AG04449 (cell line): ENCODE measurements at regions not wholly inside any gene's neighbourhood (a gene's known extent, or its start where the extent isn't known, plus 50 kb on each side); places are given as distances from the start of the nearest gene placed in this dataset.
"Not testable (repeated sequence)": the region's sequence is repeated elsewhere in the genome, so short reads cannot be mapped to it uniquely, and the experiment has no call there.

ENCODE experiments used
- CTCF ChIA-PET: fragments of 350-600 bp; formaldehyde crosslinking; extraction: SDS; loops from one replicate; lab custom pipeline; 2021; ENCODE audit warnings: antibody characterized with exemption; lab: Yijun Ruan, JAX
- POLR2A ChIA-PET: fragments of 400-600, 350-600 bp; formaldehyde crosslinking; extraction: SDS; loops from one replicate; lab custom pipeline; 2020; ENCODE audit warnings: antibody characterized with exemption, inconsistent platforms; lab: Yijun Ruan, JAX
- DNase-seq: peaks from one replicate; pipeline ENCODE4 v3.0.0-alpha.2; 2010; ENCODE audit warnings: low read depth, low spot score
- H3K4me3 ChIP-seq: 2 replicates; pipeline ENCODE4 v1.5.1; 2011; ENCODE audit warnings: low read depth, mild to moderate bottlenecking, control low read depth, low read length
- CTCF ChIP-seq: IDR thresholded peaks from one replicate; pipeline ENCODE4 v1.5.1; 2011; ENCODE audit warnings: mild to moderate bottlenecking, moderate library complexity, low read length, control low read depth, inconsistent platforms; ENCODE audit not compliant: insufficient read depth; ENCODE audit errors: missing control alignments

GRCh38 chr6:144510859-144511258, 225.7 kb downstream of the UTRN start:
- DNase-seq, result no peak
- no peak overlapping the region for H3K4me3 ChIP-seq
- ChIA-PET CTCF (interaction anchor here (1.2 to 1.4 kb wide), 2 partner anchors 10 to 29 kb away, joined by 3 to 4 read pairs; no protein-coding TSS in a partner anchor), POLR2A (no interaction called here)
- no peak for TF ChIP-seq CTCF

GRCh38 chr6:144515761-144516160, 230.6 kb downstream of the UTRN start:
- no peak for TF ChIP-seq CTCF
- H3K4me3 ChIP-seq, result no peak overlapping the region
- ChIA-PET CTCF (no interaction called here), POLR2A (no interaction called here)
- no peak for DNase-seq

GRCh38 chr6:144519426-144519825, 234.3 kb downstream of the UTRN start:
- ChIA-PET CTCF (interaction anchor here (1.0 kb wide), 1 partner anchor 944 kb away, joined by 3 read pairs; no protein-coding TSS in a partner anchor), POLR2A (no interaction called here)
- TF ChIP-seq CTCF, result no peak
- no peak for DNase-seq
- no peak overlapping the region for H3K4me3 ChIP-seq

GRCh38 chr6:144528743-144529425, 243.7 kb downstream of the UTRN start:
- POLR2A ChIA-PET, result no interaction called here
- DNase-seq, result no peak

GRCh38 chr6:144530118-144530517, 245.0 kb downstream of the UTRN start:
- DNase-seq, result no peak
- no peak for TF ChIP-seq CTCF
- POLR2A ChIA-PET, result no interaction called here
- H3K4me3 ChIP-seq, result no peak overlapping the region
- CTCF ChIA-PET, result no interaction called here

More at GRCh38 chr6:144528743-144529425, 243.7 kb downstream of the UTRN start:
- CTCF ChIA-PET, result no interaction called here
- no peak overlapping the region for H3K4me3 ChIP-seq
- TF ChIP-seq CTCF, result no peak

GRCh38 chr6:144532238-144532637, 247.1 kb downstream of the UTRN start:
- POLR2A ChIA-PET, result not testable (repeated sequence)

GRCh38 chr6:144534180-144534579, 249.0 kb downstream of the UTRN start:
- H3K4me3 ChIP-seq, result no peak overlapping the region
- ChIA-PET POLR2A (no interaction called here), CTCF (interaction anchor here (4.2 kb wide), 1 partner anchor 13 kb away, joined by 21 read pairs; no protein-coding TSS in a partner anchor)
- no peak for DNase-seq
- no peak for TF ChIP-seq CTCF

More at GRCh38 chr6:144532238-144532637, 247.1 kb downstream of the UTRN start:
- CTCF ChIA-PET, H3K4me3 ChIP-seq, DNase-seq: not testable (repeated sequence)
